ENCODE measurements at regions not wholly inside any gene's neighbourhood (a gene's known extent, or its start where the extent isn't known, plus 50 kb on each side); places are given as distances from the start of the nearest gene placed in this dataset.
A peak's percentile ranks its signal among the peaks of the same experiment; 100 is the strongest.
"Not testable (repeated sequence)": the region's sequence is repeated elsewhere in the genome, so short reads cannot be mapped to it uniquely, and the experiment has no call there.

DNA sequence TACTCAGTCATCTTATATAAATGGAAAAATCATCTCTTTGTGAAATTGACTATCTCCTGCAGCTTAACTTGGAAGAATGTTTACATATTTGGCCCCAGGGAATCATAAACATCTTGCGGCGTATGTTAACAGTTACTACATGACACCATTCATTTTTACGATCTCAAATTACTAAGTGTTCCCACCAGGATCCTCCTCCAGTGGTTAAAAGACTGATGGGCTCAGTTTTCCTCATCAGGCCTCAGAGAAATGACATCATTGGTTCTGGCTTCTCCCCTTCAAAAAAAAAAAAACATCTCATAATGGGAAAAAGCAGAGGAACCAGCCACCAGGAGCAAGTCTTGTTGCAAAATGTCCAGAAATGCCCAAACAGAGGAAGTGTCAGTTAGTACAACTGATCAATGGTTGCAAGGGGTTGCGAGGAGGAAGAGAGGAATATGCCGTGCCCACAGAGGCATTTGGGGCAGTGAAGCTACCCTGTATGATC, 70.5 kb upstream of the LIPC start:
- TF ChIP-seq JUNB (IDR thresholded peaks at IDR 0.05) = no peak
- no peak for TF ChIP-seq E2F6 (IDR thresholded peaks at IDR 0.05; ENCODE audit: borderline replicate concordance, low read depth)
- TF ChIP-seq CEBPB (IDR thresholded peaks at IDR 0.05) = peak in 1 of 2 experiments; percentile 51; a peak in 3 of 4 replicates
- no peak overlapping the region for H3K4me3 ChIP-seq
- FAIRE-seq (no peak), ATAC-seq (no peak), DNase-seq (ENCODE audit: low read depth in 1 of 2, low spot score in 1 of 2) (no peak)
- peaks cover 13% of the 10 kb centered on the region; the same call in 1 of the 3 replicates for H3K4me1 ChIP-seq
- WGBS (ENCODE audit: missing lambda C conversion rate) = 77% methylated on average over 5 of the region's 5 CpGs
- no peak overlapping the region for H3K4me2 ChIP-seq
- H3K27ac ChIP-seq = 0 out of 6 replicates have a peak overlapping the region, but pooled peaks of 1 of the 2 experiments have one; percentile 8
- ChIA-PET POLR2A (no interaction called here), CTCF (interaction anchor here (0.8 to 2.5 kb wide), 3 partner anchors 11 to 56 kb away, joined by 3 to 8 read pairs (median 6); no protein-coding TSS in a partner anchor)
- no peaks in the 10 kb centered on the region for H3K9me3 ChIP-seq

DNA sequence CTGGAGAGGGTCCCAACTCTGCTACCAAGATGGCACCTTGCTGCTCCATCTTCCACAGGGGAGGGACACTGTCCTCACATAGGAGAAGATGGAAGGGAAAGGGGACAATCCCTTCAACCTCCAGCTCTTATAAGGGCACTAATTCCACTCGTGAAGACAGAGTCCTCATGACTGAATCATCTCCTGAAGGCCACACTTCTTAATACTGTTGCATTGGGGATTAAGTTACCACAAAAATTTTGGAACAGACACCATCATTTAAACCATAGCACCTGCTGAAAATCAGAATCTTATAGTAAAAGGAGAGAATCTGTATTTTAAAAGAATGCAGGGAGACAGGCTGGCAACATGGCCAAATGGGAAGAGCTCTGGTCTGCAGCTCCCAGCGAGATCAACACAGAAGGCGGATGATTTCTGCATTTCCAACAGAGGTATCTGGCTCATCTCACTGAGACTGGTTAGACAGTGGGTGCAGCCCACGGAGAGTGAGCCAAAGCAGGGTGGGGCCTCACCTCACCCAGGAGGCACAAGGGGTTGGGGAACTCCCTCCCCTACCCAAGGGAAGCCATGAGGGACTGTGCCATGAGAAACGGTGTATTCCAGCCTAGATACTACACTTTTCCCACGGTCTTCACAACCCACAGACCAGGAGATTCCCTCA, 69.4 kb upstream of the LIPC start:
- ATAC-seq = no peak
- Histone ChIP-seq H3K4me3 (no peak overlapping the region), H3K4me1 (peaks cover 12% of the 10 kb centered on the region; the same call in 1 of the 3 replicates), H3K9me3 (no peaks in the 10 kb centered on the region), H3K4me2 (no peak overlapping the region), H3K27ac (peak overlapping the region in 1 of 2 experiments; percentile 29; a peak in 1 of 6 replicates)
- no peak for TF ChIP-seq SREBF2 (IDR thresholded peaks at IDR 0.05)
- TF ChIP-seq HEYL (CRISPR knock-in tag; IDR thresholded peaks at IDR 0.05) = no peak
- TF ChIP-seq CBX8 (IDR thresholded peaks at IDR 0.05) = no peak
- no peak for TF ChIP-seq EHMT2 (IDR thresholded peaks at IDR 0.05; ENCODE audit: low read depth)
- TF ChIP-seq KDM1A (IDR thresholded peaks at IDR 0.05; ENCODE audit: low read depth) = no peak
- no peak for TF ChIP-seq MAFK (IDR thresholded peaks at IDR 0.05; ENCODE audit: partially characterized antibody)
- TF ChIP-seq CBX2 (IDR thresholded peaks at IDR 0.05; ENCODE audit: borderline replicate concordance, low read depth) = no peak
- TF ChIP-seq POLR2AphosphoS2 (conservative IDR thresholded peaks at IDR 0.05; ENCODE audit: low read length) = no peak
- no peak for TF ChIP-seq FOSB (CRISPR knock-in tag; IDR thresholded peaks at IDR 0.05)
- no peak for TF ChIP-seq BHLHE40 (IDR thresholded peaks at IDR 0.05; ENCODE audit: low read depth, low read length)
- no peak for TF ChIP-seq SMC3 (IDR thresholded peaks at IDR 0.05)
- no peak for TF ChIP-seq JUN (IDR thresholded peaks at IDR 0.05)
- no peak for TF ChIP-seq USF2 (IDR thresholded peaks at IDR 0.05)
- no peak for DNase-seq (ENCODE audit: low read depth in 1 of 2, low spot score in 1 of 2)
- POLR2A ChIA-PET = no interaction called here
- 63% methylated on average over 6 of the region's 6 CpGs for WGBS (ENCODE audit: missing lambda C conversion rate)
- CTCF ChIA-PET = interaction anchor here (0.9 to 2.2 kb wide), 2 partner anchors 18 to 23 kb away, joined by 3 to 6 read pairs; no protein-coding TSS in a partner anchor
- no peak for FAIRE-seq

- DNase-seq (ENCODE audit: low read depth in 1 of 2, low spot score in 1 of 2); POLR2A ChIA-PET; ATAC-seq; H3K4me3 ChIP-seq; H3K4me1 ChIP-seq; FAIRE-seq; H3K9me3 ChIP-seq; H3K4me2 ChIP-seq: not testable (repeated sequence)
- WGBS (ENCODE audit: missing lambda C conversion rate) = 80% methylated on average over 8 of the region's 8 CpGs
- CTCF ChIA-PET = interaction anchor here (0.6 to 0.9 kb wide), 3 partner anchors 19 to 147 kb away, joined by 3 read pairs; no protein-coding TSS in a partner anchor
- H3K27ac ChIP-seq = peak overlapping the region in 1 of 2 experiments; percentile 29; a peak in 1 of 6 replicates
These were observed 68.7 kb upstream of the LIPC start for GRCh38 chr15:58363118-58363517.

DNA sequence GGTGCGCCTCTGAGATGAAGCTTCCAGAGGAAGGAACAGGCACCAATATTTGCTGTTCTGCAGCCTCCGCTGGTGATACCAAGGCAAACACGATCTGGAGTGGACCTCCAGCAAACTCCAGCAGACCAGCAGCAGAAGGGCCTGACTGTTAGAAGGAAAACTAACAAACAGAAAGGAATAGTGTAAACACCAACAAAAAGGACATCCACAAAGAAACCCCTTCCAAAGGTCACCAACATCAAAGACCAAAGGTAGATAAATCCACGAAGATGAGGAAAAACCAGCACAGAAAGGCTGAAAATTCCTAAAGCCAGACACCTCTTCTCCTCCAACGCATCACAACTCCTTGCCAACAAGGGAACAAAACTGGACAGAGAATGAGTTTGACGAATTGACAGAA, 68.1 kb upstream of the LIPC start:
- DNase-seq (ENCODE audit: low read depth in 1 of 2, low spot score in 1 of 2); H3K4me3 ChIP-seq; H3K4me1 ChIP-seq; H3K4me2 ChIP-seq; ATAC-seq; POLR2A ChIA-PET; H3K27ac ChIP-seq; H3K9me3 ChIP-seq; FAIRE-seq: not testable (repeated sequence)
- WGBS (ENCODE audit: missing lambda C conversion rate) = 78% methylated on average over 6 of the region's 6 CpGs
- CTCF ChIA-PET = interaction anchor here (0.6 to 0.9 kb wide), 2 partner anchors 20 to 147 kb away, joined by 3 read pairs; no protein-coding TSS in a partner anchor

GRCh38 chr15:58365098-58365497, 66.7 kb upstream of the LIPC start:
- DNase-seq (ENCODE audit: low read depth in 1 of 2, low spot score in 1 of 2); H3K9me3 ChIP-seq; H3K4me2 ChIP-seq; H3K4me1 ChIP-seq; FAIRE-seq; POLR2A ChIA-PET; ATAC-seq; H3K4me3 ChIP-seq; H3K27ac ChIP-seq: not testable (repeated sequence)
- WGBS (ENCODE audit: missing lambda C conversion rate) = 96% methylated on average over 1 of the region's 1 CpG
- CTCF ChIA-PET = interaction anchor here (1.4 kb wide), 1 partner anchor 22 kb away, joined by 3 read pairs; no protein-coding TSS in a partner anchor
